ENCODE measurements at regions not wholly inside any gene's neighbourhood (a gene's known extent, or its start where the extent isn't known, plus 50 kb on each side); places are given as distances from the start of the nearest gene placed in this dataset.
"Not testable (repeated sequence)": the region's sequence is repeated elsewhere in the genome, so short reads cannot be mapped to it uniquely, and the experiment has no call there.

GRCh38 chr2:111566068-111566467 is 317.9 kb downstream of the ANAPC1 start:
- DNase-seq (ENCODE audit: low read depth) = not testable (repeated sequence)

DNA sequence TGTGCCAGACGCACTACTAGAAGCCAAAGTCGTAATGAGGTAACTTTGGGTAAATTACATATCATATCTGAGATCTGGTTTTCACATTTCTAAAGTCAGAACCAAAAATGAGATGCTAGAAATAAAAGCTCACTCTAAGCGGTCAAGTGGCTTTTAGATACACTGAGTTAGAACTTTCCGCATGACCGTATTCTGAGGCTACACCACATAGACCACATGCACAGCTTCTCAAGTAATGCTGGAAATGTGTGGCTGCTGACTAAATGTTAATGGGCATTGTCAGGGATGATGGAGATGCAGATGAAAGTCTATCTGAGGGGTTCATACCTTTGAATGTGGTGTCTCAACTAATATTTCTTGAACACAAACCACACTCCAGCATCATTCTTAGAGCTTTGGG is 316.8 kb downstream of the ANAPC1 start:
- H3K4me3 ChIP-seq (ENCODE audit: low read depth, low read length); DNase-seq (ENCODE audit: low read depth): not testable (repeated sequence)

More at GRCh38 chr2:111566068-111566467, 317.9 kb downstream of the ANAPC1 start:
- H3K4me3 ChIP-seq (ENCODE audit: low read depth, low read length) = not testable (repeated sequence)

DNA sequence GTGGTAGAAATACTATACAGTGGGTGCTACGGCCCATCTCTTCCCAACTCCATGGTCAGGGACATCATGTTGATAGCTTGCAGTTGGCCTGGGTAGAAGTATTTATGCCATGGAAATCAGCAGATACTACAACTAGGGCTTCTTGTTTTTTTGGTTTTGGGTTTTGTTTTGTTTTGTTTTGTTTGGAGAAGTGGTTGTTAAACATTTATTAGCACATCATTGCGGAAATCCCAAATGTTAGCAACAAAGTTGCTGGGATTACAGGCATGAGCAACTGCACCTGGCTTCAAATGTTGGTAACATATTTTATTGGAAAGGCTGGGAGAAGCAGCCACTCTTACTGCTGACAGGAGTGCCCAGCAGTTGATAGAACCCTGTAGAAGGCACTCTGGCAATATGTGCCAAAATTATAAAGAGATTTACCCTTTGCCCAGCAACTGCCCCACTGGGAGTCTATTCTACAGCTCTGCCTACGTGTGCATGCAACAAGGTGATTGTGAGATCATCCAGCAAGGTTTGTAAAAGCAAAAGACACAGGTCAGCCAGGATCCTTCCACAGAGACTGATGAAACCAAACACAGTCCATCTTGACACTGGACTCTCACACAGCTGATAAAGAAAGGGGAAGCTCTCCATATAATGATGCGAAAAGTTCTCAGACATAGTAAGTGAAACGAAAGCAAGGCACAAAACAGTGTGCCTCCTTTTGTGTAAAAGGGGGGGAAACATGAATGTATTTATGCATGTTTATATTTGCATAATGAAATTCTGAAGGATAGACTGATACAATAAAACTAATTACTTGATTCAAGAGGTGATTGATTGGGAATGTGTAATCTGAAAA is 314.4 kb downstream of the ANAPC1 start:
- DNase-seq (ENCODE audit: low read depth) = peak; percentile 21
- not testable (repeated sequence) for H3K4me3 ChIP-seq (ENCODE audit: low read depth, low read length)

DNA sequence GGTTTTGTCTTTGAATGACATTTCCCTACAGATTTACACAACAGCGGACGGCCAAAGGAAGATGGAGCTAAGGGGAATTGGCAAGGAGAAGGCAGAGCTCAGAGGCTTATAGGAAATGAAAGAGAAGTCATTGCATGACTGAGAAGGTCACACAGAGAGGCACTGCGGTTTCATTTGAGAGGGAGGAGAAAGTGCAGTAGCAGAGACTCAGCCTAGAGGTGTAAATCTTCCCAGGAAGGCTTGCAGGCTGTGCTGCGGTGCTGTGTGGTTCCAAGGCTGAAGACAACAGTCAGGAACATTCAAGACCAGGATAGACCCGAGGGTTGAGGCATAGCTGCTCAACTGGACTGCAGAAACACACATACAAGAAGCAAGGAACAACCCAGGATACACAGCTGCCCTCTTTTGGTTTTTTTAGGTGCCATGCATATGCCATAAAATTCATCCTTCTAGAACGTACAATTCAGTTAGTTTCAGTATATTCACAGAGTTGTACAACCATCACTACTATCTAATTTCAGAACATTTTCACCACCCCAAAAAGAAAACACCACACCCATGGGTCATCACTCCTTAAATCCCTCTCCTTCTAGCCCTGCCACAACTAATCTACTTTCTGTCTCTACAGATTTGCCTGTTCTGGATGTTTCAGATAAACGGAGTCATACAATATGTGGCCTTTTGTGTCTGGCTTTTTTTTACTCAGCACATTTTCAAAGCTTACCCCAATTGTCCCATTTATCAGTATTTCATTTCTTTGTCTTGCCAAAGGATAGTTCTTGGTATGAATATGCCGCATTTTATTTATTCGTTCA is 313.5 kb downstream of the ANAPC1 start:
- peak; percentile 7 for DNase-seq (ENCODE audit: low read depth)
- not testable (repeated sequence) for H3K4me3 ChIP-seq (ENCODE audit: low read depth, low read length)

DNA sequence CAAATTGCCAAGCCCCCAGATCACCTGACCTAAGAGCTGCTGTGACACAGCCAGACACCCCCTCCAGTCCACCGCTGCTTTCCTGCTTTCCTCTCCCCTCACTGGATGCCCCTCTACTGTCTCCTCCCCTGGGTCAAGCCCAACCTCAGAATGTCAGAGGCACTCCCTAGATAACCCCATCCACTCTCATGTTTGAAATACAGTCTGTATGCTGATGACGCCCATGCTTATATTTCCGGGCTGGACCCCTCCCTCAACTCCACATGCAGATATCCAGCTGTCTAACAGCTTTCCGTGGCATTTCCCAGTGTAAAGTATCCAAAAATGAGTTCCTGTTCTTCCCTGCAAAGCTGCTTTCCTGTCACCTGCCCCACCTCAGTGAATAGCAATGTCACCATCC is 309.2 kb downstream of the ANAPC1 start:
- not testable (repeated sequence) for H3K4me3 ChIP-seq (ENCODE audit: low read depth, low read length); DNase-seq (ENCODE audit: low read depth)

- DNase-seq (ENCODE audit: low read depth); H3K4me3 ChIP-seq (ENCODE audit: low read depth, low read length): not testable (repeated sequence)
Observed at GRCh38 chr2:111577154-111577885, 306.7 kb downstream of the ANAPC1 start.

DNA sequence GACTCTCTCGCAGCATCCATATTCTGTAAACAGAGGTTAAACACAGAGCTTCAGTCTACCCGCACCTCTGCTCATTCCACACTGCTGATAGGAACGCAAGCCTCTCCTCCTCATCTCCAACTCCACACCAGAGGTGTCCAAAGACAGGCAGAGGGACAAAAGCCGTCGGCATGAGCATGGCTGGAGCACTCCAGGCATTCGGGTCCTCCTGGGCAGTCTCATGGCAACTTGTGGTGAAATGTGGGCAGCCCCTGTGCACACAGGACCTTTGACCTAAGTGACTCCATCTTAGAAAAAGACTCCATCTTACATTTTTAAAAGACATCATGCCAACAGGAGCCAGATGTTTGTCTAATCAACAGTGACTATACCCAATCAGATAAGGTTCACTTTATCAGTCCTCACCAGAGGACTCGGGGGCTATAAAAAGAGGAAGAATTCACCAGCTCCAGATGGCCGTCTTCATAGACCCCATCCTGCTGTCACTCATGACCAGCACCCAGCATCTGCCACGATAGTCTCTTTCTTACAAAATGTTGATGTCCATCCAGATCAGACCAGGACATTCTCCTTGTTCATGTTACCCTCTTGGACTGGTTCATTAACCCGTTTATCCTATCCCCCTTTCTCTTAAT is 304.4 kb downstream of the ANAPC1 start:
- not testable (repeated sequence) for DNase-seq (ENCODE audit: low read depth); H3K4me3 ChIP-seq (ENCODE audit: low read depth, low read length)

GRCh38 chr2:111580616-111581015 is 303.4 kb downstream of the ANAPC1 start:
- not testable (repeated sequence) for DNase-seq (ENCODE audit: low read depth)

DNA sequence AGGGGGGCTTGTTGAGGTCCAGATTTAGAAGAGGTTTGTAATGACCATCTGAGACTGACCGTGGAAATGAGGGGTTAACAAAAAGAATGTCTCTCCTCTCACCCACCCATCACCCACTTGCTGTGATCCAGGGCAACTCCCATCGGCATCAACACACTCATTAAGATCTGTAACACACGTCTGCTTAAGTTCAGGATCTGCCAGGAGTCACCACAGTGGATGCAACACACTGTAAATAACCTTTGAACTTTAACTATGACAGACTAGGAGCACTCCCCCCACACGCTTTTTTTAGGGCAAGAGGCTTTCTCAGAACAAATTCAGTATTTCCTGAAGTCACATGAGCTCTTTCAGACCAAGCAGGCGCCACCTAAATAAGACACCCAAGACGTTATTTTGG is 301.9 kb downstream of the ANAPC1 start:
- not testable (repeated sequence) for H3K4me3 ChIP-seq (ENCODE audit: low read depth, low read length); DNase-seq (ENCODE audit: low read depth)

More at GRCh38 chr2:111580616-111581015, 303.4 kb downstream of the ANAPC1 start:
- H3K4me3 ChIP-seq (ENCODE audit: low read depth, low read length) = not testable (repeated sequence)

GRCh38 chr2:111583480-111583879 is 300.5 kb downstream of the ANAPC1 start:
- DNase-seq (ENCODE audit: low read depth); H3K4me3 ChIP-seq (ENCODE audit: low read depth, low read length): not testable (repeated sequence)

GRCh38 chr2:111584540-111584939 is 299.5 kb downstream of the ANAPC1 start:
- DNase-seq (ENCODE audit: low read depth); H3K4me3 ChIP-seq (ENCODE audit: low read depth, low read length): not testable (repeated sequence)

GRCh38 chr2:111584950-111585349 is 299.0 kb downstream of the ANAPC1 start:
- DNase-seq (ENCODE audit: low read depth); H3K4me3 ChIP-seq (ENCODE audit: low read depth, low read length): not testable (repeated sequence)

GRCh38 chr2:111586014-111586413 is 298.0 kb downstream of the ANAPC1 start:
- not testable (repeated sequence) for DNase-seq (ENCODE audit: low read depth); H3K4me3 ChIP-seq (ENCODE audit: low read depth, low read length)

DNA sequence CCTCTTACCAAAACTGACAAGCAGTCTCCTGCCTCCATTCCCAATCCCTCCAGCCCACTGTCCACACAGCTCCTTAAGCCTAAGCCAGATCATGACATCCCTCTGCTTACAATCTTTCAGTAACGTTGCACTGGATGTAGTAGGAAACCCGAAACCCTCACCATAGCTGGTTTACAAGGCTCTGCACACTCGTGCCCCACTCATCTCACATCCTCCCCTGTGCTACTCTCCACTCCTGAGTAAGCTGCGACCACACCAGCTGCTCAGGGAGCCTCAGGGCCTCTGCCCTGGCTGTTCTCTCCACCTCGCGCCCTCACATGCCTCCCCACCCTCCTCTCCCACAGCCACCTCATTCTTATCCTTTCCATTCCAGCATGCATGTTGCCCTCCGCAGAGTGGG is 288.9 kb downstream of the ANAPC1 start:
- H3K4me3 ChIP-seq (ENCODE audit: low read depth, low read length) = not testable (repeated sequence)

DNA sequence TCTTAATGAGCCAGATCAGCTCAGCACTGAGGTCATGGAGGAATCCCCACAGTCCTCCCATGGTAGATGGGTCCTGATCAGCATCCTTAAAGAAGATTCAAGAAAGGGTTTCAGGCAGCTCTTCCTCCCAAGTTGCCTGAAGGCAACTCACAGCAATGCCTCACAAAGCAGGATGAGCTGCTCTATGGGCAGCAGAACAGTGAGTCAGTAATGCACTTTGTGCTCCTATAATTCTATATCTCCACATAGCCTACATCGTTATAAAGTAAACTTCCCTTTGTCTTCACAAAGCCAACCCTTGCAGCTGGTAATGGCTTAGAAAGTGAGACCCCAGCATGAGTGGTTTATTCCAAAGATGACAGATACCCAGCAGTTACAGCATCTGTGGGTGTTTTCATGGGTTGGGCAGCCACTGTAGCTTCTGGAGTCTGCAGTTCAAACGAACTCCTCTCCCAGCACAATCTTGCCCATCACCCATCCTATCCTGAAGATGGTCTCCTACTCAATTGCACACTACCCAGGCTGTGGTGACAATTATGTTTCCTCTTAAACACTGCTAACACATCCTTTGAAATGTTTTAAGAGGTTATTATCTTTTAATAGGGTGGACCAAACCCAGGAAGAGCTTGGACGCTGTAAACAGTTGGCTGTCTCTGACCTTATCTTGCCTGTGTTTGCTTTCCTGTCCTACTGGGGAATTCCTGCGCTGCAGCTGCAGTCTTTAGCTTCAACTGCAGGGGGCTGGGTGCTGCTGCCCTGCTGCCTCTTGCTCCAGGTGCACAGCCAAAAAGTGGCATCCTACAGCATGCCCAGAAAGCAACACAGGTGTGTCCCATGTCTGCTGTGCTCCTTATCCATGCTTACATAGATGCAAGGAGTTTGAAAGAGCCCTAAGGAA is 286.9 kb downstream of the ANAPC1 start:
- not testable (repeated sequence) for DNase-seq (ENCODE audit: low read depth); H3K4me3 ChIP-seq (ENCODE audit: low read depth, low read length)

More for the DNA sequence above, 288.9 kb downstream of the ANAPC1 start:
- not testable (repeated sequence) for DNase-seq (ENCODE audit: low read depth)

- not testable (repeated sequence) for DNase-seq (ENCODE audit: low read depth); H3K4me3 ChIP-seq (ENCODE audit: low read depth, low read length)
Observed at GRCh38 chr2:111598944-111599343, 285.0 kb downstream of the ANAPC1 start.

- not testable (repeated sequence) for DNase-seq (ENCODE audit: low read depth); H3K4me3 ChIP-seq (ENCODE audit: low read depth, low read length)
Observed at GRCh38 chr2:111602259-111602658, 281.7 kb downstream of the ANAPC1 start.

GRCh38 chr2:111605798-111606197 is 278.2 kb downstream of the ANAPC1 start:
- not testable (repeated sequence) for DNase-seq (ENCODE audit: low read depth); H3K4me3 ChIP-seq (ENCODE audit: low read depth, low read length)
